ENCODE measurements at regions not wholly inside any gene's neighbourhood (a gene's known extent, or its start where the extent isn't known, plus 50 kb on each side); places are given as distances from the start of the nearest gene placed in this dataset.

- Histone ChIP-seq H4K20me1 (replicated peaks; ENCODE audit: control insufficient read depth, insufficient read depth, low read length) (no peaks in the 10 kb centered on the region), H3K4me2 (ENCODE audit: insufficient read depth, low read length) (no peak overlapping the region), H2AFZ (ENCODE audit: low read depth, low read length) (no peak overlapping the region), H3K9me1 (ENCODE audit: control insufficient read depth, insufficient read depth, low read length) (no peaks in the 10 kb centered on the region), H3K36me3 (ENCODE audit: control insufficient read depth, insufficient read depth, low read length) (no peaks in the 10 kb centered on the region), H3K9me3 (replicated peaks; ENCODE audit: control insufficient read depth, insufficient read depth, low read depth, low read length) (no peaks in the 10 kb centered on the region), H3K27me3 (ENCODE audit: control insufficient read depth in 2 of 2, insufficient read depth in 2 of 2, low read length in 2 of 2) (no peaks in the 10 kb centered on the region), H3K27ac (ENCODE audit: extremely low read depth, low read depth, low read length) (no peak overlapping the region), H3K4me3 (no peak overlapping the region), H3K4me1 (replicated peaks in 1 of 2; ENCODE audit: control insufficient read depth in 2 of 2, insufficient read depth in 2 of 2, low read length in 2 of 2) (no peaks in the 10 kb centered on the region), H3K79me2 (ENCODE audit: control insufficient read depth, insufficient read depth, low read length) (no peaks in the 10 kb centered on the region), H3K9ac (ENCODE audit: insufficient read depth in 1 of 2, low read depth in 2 of 2, low read length in 2 of 2) (no peak overlapping the region)
- intact Hi-C loops (cut with micrococcal nuclease), result no loop called here
- FAIRE-seq, result no peak
- BruUV-seq (replicated peaks), result no TSS peak
- ATAC-seq, result no peak
- WGBS (ENCODE audit: insufficient coverage, low coverage, missing lambda C conversion rate), result 0% methylated on average over 2 of the region's 2 CpGs
- no peak for DNase-seq (ENCODE audit: extremely low read depth in 1 of 4, low spot score in 3 of 4)
- ChIA-PET CTCF (ENCODE audit: low intra/inter-chr PET ratio) (no interaction called here), POLR2A (no interaction called here)
- TF ChIP-seq THAP7 (CRISPR knock-in tag; IDR thresholded peaks at IDR 0.05) (no peak), ETV5 (CRISPR knock-in tag; IDR thresholded peaks at IDR 0.05; ENCODE audit: low read depth) (no peak), ZNF592 (IDR thresholded peaks at IDR 0.05) (no peak), STAG1 (CRISPR knock-in tag; IDR thresholded peaks at IDR 0.05; ENCODE audit: borderline replicate concordance) (no peak), NR2C1 (IDR thresholded peaks at IDR 0.05) (no peak), NR2C1 (tag; IDR thresholded peaks at IDR 0.05) (no peak)
- in situ Hi-C loops (cut with MboI), result no loop called here
Observed at GRCh38 chr6:121627761-121628160, 192.3 kb downstream of the GJA1 start.

All from K562 (cell line).